RWPE1 (cell line): ENCODE measurements at regions not wholly inside any gene's neighbourhood (a gene's known extent, or its start where the extent isn't known, plus 50 kb on each side); places are given as distances from the start of the nearest gene placed in this dataset.

Source experiments
- CTCF ChIA-PET: fragments of 350-600 bp; sonication (Branson Sonifier 250); formaldehyde crosslinking; extraction: SDS; loops from one replicate; lab custom pipeline; 2021; lab: Yijun Ruan, JAX
- POLR2A ChIA-PET: fragments of 400-600 bp; formaldehyde crosslinking; extraction: SDS; loops from one replicate; lab custom pipeline; 2020; ENCODE audit warnings: antibody characterized with exemption; ENCODE audit not compliant: low non-redundant PET; lab: Yijun Ruan, JAX
- DNase-seq: peaks from one replicate; pipeline ENCODE4 v3.0.0; 2012; ENCODE audit warnings: low spot score
- H3K27ac ChIP-seq: fragments of 450-650 bp; 2 replicates; pipeline ENCODE4 v1.5.1; 2017
- TF ChIP-seq, protein P1 (sequence below): fragments of 450-650 bp; conservative IDR thresholded peaks from 2 replicates; pipeline ENCODE4 v1.5.1; 2017; ENCODE audit warnings: low read depth, mild to moderate bottlenecking

DNA sequence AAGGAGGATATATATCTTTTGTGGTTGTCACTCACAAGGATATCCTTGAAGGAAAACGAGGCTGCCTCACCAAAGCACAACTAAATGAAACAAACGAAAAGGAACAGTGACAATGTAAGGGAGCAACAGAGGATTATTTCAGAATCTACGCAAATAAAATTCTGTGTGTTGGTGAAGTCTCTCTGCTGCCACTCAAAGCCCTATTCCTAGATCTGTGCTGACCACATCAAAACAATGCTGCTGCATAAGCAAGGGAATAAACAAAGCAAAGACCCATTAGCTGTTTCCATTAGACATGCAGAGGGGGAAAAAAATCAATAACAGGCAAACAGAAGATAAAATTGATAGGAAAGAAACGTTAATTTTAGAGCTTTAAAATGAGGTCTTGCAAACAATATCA lies 204.4 kb downstream of the MZT1 start:
- TF ChIP-seq, protein P1, sequence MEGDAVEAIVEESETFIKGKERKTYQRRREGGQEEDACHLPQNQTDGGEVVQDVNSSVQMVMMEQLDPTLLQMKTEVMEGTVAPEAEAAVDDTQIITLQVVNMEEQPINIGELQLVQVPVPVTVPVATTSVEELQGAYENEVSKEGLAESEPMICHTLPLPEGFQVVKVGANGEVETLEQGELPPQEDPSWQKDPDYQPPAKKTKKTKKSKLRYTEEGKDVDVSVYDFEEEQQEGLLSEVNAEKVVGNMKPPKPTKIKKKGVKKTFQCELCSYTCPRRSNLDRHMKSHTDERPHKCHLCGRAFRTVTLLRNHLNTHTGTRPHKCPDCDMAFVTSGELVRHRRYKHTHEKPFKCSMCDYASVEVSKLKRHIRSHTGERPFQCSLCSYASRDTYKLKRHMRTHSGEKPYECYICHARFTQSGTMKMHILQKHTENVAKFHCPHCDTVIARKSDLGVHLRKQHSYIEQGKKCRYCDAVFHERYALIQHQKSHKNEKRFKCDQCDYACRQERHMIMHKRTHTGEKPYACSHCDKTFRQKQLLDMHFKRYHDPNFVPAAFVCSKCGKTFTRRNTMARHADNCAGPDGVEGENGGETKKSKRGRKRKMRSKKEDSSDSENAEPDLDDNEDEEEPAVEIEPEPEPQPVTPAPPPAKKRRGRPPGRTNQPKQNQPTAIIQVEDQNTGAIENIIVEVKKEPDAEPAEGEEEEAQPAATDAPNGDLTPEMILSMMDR: no peak
- no peak for DNase-seq
- no peak overlapping the region for H3K27ac ChIP-seq
- ChIA-PET CTCF (no interaction called here), POLR2A (no interaction called here)

DNA sequence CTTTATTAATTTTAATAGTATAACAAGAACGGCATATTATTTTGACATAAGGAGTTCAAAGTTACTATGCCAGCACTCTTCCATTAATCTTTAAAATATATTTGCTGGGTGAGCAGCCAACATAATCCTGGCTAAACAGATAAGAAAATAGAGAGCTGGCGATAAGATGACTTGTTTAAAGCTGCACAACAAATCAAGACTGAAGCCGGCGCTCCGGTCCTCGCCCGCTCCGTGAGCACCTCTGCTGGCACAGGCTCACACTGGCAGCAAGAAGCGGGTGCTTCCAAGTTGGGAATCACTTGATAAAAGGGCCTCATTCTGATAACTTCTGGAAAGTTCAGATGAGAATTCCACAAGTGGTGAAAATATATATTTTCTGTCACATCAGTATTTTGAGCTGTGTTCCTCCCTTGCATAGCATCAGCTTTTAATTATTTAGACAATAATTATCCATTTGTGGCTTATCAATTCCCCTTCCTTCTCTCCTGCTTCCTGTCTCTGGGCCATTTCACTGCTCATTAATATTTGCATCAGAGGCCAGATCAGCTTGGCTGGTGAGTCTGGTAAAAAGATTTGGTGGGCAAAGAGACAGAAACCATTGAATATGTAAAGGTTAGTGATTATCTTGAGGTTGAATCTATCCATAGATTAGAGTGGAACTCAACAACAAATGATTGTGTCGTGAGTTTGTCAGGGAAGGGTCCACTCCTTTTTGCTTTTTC lies 205.3 kb downstream of the MZT1 start:
- CTCF ChIA-PET: no interaction called here
- POLR2A ChIA-PET: no interaction called here
- DNase-seq: no peak
- TF ChIP-seq, protein P1: no peak
- no peak overlapping the region for H3K27ac ChIP-seq

DNA sequence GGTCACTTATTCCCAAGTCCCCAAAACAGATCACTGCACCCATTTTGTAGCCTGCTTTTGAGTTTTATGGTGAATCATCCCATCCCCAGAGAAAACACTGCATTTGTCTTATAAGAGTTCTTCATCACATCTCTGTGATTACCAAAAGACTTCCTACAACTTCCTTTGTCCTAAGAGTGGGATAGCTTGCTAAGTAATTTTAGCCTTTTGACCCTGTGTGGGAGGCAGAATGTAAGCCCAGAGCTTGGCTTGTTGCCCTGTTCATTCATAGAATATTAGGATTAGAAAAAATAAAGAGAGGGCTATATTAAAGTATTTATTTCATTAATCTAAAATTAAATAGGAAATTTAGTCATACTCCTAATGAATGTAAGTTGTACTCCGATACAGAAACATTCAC lies 213.3 kb downstream of the MZT1 start:
- no peak for DNase-seq
- CTCF ChIA-PET: interaction anchor here (0.6 kb wide), 1 partner anchor 57 kb away, joined by 5 read pairs; no protein-coding TSS in a partner anchor
- H3K27ac ChIP-seq: no peak overlapping the region
- TF ChIP-seq, protein P1: no peak
- POLR2A ChIA-PET: no interaction called here

DNA sequence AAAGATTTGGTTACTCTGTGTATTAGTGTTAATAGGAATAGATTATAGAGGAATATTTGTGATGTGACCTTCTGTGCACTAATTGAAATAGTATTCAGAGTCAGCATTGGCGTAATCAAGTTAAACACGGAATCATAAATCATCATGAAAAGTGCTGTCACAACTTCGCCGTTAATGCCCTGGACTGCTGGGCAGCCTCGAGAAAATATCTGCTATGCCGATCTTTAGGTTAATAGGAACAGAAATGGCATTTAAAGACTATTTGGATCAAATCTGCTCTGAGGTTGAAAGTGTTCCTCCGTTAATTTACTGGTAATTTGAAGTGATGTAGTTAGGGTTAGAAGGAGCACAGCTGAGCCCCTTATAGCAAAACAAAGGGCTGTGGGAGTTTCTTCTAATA lies 219.0 kb downstream of the MZT1 start:
- ChIA-PET POLR2A (no interaction called here), CTCF (no interaction called here)
- H3K27ac ChIP-seq: no peak overlapping the region
- TF ChIP-seq, protein P1: no peak
- no peak for DNase-seq

DNA sequence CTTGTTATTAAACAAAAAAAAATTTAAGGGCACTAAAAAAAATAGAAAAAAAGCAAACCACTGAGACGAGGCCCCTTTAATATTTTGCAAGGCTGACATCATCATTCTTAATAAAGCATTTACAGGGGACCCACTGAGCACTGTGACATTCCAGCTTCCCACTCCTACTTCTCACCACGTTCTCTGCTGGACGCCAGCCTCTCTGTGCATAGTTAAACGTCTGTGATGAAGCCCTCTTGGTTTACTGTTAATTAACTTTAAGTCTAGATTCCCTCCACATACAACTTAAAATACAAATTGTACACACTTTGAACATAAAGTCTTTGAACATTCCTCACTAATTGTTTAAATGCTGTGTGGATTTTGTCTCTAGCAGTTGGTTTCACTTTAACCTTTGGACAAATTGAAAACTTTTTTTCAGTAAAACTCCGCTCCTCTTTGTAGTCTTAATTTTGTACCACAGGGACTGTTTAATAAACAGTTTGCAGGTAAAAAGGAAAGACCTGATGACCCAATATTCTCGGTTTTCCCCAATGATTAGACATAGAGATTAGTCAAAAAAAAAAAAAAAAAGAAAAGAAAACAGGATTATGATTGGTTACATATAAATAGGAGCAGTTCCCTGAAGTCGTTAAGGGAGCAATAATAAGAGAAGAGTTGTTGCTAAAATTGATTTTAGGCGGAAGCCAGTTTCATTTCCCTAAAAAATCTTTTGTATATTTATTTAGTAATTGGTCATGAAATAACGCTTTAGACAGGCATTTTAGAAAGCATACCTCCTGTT lies 219.8 kb downstream of the MZT1 start:
- TF ChIP-seq, protein P1: no peak
- H3K27ac ChIP-seq: no peak overlapping the region
- CTCF ChIA-PET: interaction anchor here (0.7 kb wide), 1 partner anchor 17 kb away, joined by 3 read pairs; no protein-coding TSS in a partner anchor
- no peak for DNase-seq
- POLR2A ChIA-PET: no interaction called here

DNA sequence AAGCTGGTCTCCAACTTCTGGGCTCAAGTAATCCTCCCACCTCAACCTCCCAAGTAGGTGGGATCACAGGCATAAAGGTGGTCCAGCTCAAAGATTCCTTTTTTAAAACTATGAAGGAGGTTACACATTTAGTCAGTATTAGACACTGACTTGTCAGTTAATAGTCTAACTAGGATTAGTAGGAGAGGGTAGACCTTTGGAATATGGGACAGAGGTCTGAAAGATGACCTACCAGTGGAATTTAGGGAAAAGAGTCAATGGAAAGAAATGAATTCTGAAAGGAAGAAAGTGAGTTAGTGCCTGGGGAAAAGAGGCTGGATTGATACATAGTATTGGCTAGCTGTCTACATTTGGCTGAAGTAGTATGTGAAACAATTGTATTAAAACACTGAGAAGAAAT lies 220.7 kb downstream of the MZT1 start:
- ChIA-PET CTCF (interaction anchor here (0.6 kb wide), 1 partner anchor 13 kb away, joined by 3 read pairs; no protein-coding TSS in a partner anchor), POLR2A (no interaction called here)
- H3K27ac ChIP-seq: no peak overlapping the region
- TF ChIP-seq, protein P1: no peak
- DNase-seq: no peak
